ENCODE measurements at regions not wholly inside any gene's neighbourhood (a gene's known extent, or its start where the extent isn't known, plus 50 kb on each side); places are given as distances from the start of the nearest gene placed in this dataset.

DNA sequence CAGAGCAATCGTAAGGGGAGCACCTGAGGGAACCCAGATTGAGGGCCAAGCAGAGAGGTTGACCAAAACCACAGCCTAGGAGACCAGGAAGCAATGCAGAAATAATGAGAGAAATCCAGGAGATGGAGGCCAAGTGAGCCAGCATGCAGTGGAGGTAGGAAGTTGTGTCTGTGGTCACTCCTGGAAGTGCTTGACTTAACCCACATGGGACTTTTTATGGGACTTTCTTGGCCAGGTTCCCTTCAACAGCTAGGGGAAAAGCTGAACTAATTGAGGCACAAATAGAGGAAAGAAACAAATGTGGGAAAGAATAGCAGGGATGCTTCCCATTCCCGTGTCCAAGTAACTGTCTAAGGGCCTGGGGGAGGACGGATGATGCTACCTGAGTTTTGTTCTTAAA lies 293.2 kb upstream of the CLINT1 start:
- no peak for DNase-seq

GRCh38 chr5:158147227-158147626 lies 288.3 kb upstream of the CLINT1 start:
- DNase-seq: no peak

- DNase-seq: no peak
Measured at GRCh38 chr5:158145827-158146226, 286.9 kb upstream of the CLINT1 start.

- DNase-seq: no peak
Measured at GRCh38 chr5:158143081-158143480, 284.1 kb upstream of the CLINT1 start.

DNA sequence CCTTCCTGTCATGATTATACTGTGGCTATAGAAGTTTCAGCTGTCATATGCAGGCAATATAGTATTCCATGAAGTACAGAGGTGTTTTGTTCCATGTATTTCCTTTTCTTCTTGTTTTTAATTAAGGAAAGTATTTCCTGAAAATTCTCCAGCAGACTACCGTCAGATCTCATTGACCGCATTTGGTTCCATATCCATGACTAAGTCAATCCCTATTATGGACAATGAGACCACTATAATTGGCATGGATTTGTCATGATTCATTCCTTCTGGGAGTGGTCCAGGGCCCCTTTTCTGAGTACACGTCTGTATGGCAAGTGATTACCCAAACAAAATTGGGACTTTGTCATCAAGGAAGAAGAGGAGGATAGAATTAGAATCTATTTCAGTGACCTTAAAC lies 283.2 kb upstream of the CLINT1 start:
- no peak for DNase-seq

DNA sequence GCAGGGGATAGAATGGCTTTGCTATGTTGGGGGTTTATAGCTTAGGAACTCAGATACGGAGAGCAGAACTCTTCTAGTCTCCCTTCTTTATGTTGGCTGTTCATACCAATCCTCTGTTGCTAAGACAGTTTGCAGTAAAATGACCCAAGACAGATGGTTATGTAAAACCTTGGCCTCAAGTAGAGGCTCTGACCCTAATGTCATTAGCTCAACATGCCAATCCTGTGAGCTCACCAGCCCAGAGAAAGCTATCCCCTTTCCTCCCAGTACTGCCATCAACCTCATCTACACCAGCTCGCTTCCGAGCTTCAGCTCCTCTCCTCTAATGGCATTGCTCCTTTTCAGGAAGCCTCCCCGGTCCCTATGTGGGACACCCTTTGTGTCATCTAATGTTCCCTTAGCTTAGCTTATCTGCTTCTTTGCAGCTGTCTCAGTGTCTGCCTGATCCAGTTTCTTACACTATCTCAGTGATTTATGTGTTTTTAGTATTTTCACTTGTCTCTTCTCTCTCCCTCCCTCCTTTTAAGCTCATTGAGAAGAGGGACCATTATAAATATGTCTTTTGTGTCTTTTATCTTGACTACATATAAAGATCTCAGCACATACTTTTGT lies 281.3 kb upstream of the CLINT1 start:
- no peak for DNase-seq

GRCh38 chr5:158139161-158139560 lies 280.2 kb upstream of the CLINT1 start:
- DNase-seq: no peak

GRCh38 chr5:158135682-158136179 lies 276.8 kb upstream of the CLINT1 start:
- DNase-seq: no peak

DNA sequence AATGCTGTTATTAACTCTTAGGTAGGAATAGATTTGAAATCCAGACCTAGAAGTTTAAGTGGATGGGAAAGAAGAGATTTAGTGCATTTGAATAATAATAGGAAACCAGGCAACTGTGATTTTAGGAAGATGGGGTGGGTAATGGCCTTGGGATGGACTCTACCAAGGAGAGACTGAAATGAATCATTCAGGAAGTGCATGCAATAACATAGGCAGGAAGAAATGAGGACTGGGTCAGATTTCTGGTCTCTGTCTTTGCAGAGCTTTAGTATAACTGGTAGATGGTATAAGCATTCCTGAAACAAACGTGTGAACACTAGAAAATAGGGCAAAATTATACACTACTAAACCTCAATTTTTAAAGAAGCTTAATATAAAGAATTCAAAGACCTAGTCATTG lies 274.4 kb upstream of the CLINT1 start:
- DNase-seq: no peak

DNA sequence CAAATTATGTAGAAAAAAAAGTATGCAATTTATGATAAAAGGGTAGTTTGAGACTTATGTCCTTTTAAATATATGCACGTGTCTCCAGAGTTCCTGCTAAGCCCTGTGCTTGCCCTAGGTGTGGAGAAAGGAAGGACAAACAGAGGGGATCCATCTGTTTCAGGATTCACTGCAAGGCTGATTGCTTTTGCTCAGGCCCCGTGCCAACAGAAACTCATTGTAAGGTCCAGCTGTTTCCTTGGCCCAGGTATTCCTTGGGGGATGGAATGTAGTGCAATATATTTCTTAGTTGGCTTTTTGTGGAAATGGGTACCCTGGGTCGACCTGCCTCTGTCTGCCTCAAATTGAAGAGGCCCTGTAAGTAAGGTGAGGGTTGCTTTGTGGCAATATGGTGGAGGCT lies 268.6 kb upstream of the CLINT1 start:
- no peak for DNase-seq

DNA sequence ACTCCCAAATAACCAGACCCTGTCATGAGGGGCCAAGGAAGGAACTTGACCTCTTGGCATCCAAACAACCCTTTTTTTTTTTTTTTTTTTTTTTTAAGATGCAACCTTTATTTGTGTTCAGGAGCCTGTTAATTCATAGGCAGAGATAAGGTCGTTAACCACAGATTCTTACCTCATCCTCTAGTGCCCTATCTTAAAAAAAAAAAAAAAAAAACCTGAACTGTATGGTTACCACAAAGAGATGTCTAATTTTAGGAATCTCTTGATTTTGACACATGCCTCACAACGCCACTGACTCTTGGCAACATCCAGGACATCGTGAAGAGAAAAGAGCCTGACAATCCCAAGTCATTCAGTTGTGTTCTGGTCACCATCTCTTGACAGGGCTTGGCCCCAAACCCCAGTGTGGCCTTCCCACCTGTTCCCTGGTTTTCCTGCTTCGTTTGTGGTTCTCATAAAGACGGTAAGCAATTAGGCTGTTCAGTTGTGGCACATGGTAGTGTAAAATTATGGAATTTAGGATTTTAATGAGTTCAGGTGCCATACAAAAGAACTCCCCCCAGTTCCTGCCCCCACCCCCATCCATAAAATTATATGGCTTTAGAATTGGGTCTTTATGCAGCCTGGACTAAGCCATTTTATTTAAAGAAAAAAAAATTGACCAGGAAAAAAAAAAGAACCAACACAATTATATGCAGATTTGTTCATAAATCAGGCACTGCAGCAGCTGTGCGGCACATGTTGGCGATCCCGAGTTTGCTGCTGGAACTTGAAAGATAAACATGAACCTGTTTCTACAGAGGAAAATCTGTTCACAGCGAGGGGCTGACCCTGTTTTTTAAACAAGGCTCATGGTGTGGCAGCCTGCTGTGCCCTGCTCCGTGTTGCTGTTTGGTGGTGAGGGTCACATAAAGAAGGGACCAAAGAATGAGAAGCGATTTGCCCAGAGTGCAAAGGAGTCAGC lies 267.8 kb upstream of the CLINT1 start:
- no peak for DNase-seq

- no peak for DNase-seq
Measured at GRCh38 chr5:158124606-158125316, 265.8 kb upstream of the CLINT1 start.

GRCh38 chr5:158123595-158123994 lies 264.6 kb upstream of the CLINT1 start:
- DNase-seq: no peak

DNA sequence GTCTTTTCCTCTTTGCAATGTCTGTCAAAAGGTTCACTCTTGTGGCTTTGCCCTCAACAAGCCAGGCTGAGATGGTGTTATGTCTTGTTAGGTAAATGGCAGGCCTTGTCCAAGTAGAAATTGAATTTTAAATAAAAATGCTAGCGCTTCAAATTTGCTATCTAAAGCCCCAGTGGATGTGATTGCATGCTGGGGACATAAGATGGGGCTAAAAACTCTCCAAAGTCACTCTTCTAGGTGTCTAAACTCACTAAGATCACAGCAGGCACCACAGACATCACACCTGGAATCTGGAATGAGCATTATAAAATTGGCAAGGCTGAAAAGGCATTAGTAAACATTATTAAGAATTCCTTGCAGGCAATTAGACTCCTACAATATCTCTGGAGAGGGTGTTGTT lies 262.7 kb upstream of the CLINT1 start:
- no peak for DNase-seq

- no peak for DNase-seq
Measured at GRCh38 chr5:158120760-158121159, 261.8 kb upstream of the CLINT1 start.

GRCh38 chr5:158119961-158120723 lies 261.2 kb upstream of the CLINT1 start:
- DNase-seq: peak; percentile 19

GRCh38 chr5:158117467-158118160 lies 258.7 kb upstream of the CLINT1 start:
- no peak for DNase-seq

DNA sequence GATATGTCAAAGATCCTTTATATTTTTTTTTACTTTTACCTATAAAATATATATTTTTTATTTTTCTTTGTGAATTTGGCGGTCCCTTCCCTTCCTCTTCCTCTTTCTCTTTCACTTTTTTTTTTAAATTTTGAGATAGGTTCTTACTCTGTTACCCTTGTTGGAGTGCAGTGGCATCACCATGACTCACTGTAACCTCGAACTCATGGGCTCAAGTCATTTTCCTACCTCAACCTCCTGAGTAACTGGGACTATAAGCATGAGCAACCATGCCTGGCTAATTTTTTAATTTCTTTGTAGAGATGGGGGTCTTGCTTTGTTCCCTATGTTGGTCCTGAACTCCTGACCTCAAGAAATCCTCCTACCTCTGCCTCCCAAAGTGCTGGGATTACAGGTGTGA lies 258.0 kb upstream of the CLINT1 start:
- DNase-seq: no peak

DNA sequence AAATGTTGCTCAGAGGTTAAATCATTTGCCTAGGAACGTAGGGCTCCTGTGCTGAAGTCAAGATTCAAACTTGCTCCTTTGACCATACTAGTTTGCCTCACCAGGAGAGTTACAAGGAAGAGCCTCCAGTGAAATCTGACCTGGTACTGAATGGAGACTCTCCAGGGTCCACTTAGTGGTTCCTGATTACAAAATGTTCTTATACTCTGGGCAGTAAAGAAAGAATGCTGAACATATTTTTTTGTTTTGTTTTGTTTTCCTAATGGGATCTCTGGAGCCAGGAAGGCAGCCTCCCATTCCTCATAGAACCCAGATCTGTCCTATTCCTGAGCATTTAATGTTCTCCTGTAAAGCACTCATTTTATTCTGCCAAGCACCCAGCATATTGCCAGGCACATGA lies 256.5 kb upstream of the CLINT1 start:
- no peak for DNase-seq

DNA sequence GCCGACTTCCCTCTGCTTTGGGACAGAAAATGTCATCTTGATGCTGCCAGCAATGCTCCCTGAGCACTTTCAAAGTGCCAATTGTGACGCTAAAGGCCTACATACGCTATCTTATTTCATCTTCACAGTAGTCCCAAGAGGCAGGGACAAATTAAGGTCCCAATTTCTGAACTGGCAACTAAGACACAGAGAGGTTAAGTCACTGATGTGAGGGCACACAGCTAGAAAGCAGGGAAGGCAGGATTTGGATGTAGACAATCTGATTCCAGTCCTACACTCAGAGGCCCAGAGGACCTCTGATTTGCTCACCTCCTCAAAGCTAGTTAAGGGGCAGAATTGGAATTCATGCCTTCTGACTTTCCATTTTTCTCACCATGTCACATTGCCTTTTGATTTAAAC lies 249.2 kb upstream of the CLINT1 start:
- no peak for DNase-seq

GRCh38 chr5:158100373-158100888 lies 241.5 kb upstream of the CLINT1 start:
- DNase-seq: no peak
